CD4-positive, alpha-beta T cell treated with Interleukin-4 for 4 hours (primary cell): ENCODE measurements at regions not wholly inside any gene's neighbourhood (a gene's known extent, or its start where the extent isn't known, plus 50 kb on each side); places are given as distances from the start of the nearest gene placed in this dataset.

Experiments
- DNase-seq: peaks from one replicate; pipeline ENCODE4 v3.0.0-alpha.2; 2020

DNA sequence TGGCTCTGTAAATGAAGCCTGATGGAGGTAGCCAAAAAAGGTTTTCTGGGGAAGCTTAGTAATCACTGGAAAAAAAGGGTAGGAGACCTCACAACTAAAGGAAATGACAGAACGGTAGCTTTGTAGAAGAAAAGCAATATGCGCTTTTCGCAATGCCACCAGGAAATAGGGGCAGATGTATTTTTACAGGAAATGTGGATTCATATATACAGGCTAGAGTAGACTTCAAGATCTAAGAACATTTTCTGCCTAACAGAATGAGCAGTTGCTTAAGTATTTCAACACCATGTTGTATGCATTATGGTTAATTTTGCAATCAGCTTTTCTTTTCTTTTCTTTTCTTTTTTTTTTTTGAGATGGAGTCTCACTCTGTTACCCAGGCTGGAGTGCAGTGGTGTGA, 219.6 kb downstream of the CD83 start:
- DNase-seq = no peak

DNA sequence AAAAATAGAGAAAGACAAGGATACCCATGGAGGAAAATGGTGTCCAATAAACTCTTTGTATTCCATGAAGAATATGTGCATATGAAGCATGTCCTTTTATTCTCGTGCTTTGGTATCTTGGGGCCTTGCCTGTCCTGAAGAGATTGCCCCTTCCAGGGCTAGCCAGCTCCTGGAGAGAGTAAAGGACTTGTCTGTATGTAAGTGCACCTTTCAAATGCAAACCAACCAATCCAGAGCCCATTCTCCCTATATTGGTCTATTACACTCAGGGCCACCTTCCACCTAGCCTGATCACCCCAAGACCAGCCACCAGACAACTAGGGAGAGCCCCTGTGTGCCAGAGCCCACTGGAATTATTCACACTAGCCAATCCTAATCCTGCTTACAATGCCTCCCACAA, 221.6 kb downstream of the CD83 start:
- no peak for DNase-seq

DNA sequence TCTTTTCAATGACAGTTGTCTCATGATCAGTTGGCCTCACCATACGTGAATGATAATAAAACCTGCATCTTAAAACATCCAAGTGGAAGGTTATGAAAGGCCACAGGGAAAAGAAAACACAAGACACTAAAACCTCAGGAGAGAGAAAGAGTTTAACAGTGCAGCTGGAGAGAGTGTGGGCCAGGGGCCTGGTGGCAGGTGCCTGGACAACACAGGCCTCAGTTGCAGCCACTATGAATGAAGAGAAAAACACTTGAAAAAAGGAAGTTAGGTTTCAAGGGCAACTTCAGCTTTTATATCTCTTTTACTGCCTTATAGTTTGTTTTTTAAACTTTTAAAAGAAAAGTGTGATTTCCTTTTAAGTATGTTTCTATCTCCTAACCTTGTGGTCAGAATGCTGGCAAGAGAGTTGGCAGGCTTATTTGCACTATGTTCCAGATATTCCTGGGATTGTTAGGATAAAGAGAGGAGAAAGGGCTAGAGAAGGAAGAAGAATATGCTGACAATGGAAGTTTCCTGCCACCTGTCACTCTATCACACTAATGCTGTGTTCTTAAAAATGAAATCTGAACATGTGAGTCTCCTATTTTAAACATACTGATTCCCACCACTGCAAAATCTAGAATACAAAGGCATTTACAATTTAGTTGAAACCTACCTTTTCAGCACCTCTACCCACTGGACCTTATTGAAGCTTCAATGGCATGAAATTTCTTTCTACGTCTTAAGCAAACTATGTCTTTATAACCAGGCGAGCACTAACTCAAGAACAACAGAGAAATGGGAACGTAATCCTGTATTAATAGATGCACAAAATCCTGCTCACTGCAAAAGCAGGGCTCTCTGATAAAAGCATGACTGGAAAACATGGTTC, 222.4 kb downstream of the CD83 start:
- DNase-seq = no peak

DNA sequence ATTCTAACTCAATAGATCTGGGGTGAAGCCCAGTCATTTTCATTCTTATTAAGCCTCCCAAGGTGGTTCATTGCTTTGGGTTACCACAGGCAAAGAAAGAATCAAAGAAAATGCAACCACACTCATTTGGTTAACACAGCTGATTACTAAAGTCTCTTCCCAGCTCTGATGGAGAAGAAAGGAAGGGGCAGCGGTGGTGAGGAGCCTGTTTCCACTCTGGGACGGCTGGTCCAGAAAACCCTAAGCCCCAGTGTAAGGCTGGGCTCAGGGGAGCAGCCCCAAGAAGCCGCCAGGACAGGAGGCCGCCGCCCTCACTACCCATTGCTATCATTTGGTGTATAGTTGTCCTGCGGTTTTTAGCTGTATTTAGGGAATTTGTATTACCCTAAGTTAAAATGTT, 226.9 kb downstream of the CD83 start:
- DNase-seq = no peak

DNA sequence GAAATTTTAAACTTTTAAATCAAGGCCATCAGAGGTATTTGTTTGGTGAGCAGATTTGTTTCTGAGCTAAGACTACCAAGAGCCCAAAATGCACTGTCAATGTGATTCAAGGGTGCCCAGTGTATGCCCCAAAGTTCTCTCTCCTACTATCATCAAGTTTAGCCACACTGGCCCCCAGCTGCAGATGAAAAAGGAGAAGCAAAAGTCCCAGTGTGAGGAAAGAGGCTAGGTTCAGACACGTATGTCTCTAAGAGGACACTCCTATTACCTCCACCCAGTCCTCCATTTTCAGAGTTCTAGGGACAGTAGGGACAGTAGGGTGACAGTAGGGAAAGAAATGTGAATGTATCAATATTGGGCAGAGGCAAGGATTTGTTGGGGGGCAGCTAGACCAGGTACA, 230.8 kb downstream of the CD83 start:
- DNase-seq = no peak

DNA sequence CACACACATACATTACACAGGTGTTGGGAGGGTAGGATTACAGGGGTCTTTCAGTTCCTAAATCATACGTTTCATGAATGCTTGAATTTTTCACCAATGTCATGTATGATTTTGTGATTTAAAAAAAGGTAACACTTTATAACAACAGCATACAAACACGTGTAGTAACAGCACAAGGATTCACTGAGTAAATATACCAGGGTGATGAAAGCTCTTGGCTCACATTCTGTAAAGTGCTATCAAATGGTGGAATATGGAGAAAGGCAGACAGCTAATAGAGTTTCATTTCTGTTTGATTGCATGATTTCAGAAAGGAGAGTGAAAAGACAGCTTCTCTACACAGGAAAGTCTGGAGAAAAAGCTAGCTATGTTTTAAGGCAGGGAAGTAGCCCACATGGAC, 231.9 kb downstream of the CD83 start:
- DNase-seq = no peak

DNA sequence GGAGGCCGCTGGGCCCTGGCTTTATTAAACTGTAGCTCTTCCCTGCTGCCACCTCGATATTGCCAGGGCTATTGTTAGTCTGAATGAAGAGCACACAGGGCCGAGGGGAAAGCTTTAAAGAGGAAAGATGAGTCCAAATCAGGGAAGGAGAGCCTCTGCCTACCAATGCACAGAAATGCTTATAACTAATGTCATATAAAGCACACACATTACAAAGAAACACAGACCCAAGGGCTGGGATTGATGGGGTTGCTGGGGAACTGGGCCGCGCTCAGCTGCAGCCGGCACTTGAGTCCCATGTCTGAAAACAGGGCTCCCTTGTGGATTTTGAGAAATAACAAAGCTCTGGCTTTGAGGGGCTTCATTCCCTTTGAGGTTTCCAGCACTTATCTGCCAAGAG, 232.6 kb downstream of the CD83 start:
- DNase-seq = no peak

DNA sequence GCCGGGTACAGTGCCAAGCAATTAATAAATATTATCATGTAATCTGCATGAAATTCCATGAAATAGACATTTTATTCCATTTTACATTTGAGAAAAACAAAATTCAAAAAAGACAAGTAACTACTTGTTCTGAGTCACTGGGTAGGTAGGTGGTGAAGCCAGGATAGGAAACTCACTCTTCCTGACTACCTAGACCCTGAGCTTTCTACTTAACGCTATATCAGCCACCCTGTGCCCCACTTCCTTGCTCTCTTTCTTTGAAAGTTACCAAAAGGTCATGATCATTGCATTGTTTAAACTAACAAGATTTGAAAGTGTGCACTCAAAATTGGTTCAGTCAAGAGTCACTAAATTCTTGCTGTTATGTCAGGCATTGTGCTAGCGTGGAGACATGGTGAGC, 235.7 kb downstream of the CD83 start:
- DNase-seq = no peak

DNA sequence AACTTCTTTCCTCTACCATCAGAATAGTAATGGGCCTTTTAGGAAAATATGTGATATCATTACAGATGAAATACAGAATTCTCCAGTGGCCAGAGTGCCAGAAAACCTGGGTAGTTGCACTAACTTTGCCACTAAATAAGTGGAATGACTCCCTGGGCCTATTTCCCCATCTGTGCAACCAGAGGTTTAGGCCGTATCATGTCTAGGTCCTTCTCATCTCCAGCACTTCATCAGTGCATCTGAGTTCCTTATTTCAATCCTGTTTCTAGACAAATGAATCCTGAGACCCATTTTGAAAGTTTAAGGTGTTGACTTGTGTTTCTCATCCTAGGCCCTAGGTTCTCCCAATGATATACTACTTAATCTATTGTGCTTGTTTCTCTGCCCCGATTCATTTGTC, 236.2 kb downstream of the CD83 start:
- no peak for DNase-seq

DNA sequence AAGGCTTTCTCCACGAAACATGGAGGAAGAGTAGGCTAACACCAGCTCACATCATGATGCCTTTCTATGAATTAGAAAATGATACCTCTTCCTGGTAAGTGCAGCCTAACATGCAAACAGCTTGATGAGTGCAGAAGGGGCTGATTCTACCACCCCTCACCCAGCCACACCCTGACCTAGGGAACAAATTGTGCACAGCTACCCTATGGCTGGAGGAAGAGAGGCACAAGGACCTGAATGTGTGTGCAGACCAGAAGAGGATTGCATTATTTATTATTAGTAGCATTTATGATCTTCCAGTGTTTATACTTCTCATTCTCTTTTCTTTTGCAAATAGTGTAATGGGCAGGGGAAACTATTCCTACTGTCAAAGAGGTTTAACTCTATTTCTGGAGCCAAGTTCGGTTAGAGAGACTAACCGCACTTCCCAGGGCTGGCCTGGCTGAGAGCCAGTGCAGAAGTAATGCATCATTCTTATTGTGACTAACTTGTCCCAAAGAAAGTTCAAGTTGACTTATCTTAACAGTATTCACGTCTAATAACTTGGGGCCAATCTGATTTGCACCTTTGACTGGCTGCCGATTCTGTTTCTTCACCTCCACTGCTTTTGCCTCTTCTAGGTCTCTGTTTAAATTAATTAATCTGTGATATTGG, 237.5 kb downstream of the CD83 start:
- DNase-seq = no peak

DNA sequence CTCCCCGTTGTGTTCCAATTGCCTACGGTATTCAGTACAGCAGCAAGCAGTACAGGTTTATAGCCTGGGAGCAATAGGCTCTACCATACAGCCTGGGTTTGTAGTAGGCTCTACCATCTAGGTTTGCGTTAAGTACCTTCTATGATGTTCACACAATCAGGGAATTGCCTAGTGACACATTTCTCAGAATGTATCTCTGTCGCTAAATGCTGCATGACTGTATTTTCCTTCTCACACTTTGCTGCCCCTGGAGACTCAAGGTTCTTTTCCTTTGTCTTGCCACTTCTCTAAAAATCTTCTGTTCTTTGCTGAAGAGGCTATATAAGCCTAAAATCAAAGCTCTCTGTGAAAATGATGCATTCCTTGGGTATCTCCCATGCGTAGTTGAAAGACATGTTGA, 241.9 kb downstream of the CD83 start:
- DNase-seq = no peak

DNA sequence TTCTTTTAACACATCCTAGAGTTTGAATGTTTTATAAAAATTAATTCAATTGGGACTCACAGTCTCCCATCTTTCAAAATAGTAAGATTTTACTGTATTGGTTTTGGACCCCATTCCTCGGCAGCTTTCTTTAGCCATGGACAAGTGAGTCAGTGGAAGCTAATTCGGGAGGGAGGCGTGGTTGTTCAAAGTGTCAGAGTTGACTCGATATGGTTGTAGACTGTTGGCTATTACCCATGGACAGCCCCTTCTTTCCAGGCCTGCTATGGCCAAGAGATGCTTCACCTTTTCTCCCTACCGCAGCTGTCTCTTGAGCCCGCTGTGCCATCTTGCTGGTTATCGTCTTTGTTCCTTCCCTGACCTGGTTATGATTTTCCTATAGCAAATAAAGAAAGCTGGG, 243.0 kb downstream of the CD83 start:
- DNase-seq = no peak

DNA sequence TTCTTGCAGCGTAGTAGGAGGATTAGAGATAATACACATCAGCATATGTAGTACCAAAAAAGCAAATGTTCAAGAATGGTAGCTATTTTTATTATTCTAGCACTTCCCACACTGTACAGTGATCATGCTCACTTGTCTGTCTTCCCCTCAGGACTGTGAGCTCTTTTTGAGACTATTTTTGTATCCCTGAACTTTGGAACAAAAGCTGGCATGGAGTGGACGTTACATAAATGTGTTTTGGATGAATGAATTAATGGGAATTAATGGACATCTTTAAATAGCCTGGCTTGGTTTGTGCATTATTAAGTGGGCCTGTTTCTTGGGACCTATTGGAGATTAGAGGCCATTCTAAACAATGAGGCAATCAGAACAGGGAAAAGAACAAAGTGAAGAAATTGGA, 243.7 kb downstream of the CD83 start:
- DNase-seq = no peak

DNA sequence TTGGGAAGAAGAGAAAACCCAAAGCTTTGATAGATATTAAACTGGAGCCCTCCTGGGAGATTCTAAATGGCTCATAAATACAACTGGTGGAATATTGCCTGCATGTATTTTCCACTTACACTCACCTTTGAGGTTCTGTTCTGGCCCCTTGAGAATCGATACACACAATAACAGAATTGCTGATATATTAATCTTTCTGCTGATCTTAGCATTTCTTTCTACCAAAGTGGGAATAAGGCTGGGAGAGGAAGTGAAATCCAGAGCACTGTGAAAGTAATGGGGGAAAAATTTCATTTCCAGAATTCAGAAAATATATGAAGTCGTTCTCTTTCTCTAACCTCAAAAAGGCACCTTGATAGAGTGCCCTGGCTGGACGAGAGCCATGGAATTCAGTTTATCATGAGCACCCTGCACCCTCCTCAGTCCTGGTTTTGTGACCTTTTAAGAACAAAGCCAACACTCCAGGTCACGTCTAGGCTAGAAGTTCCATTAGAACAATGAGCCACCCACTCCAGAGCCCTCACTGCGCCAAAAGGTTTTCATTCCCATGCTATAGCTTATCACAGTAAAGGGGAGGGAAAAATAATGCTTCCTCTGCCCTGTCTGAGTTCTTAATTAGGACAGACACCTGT, 244.5 kb downstream of the CD83 start:
- no peak for DNase-seq

DNA sequence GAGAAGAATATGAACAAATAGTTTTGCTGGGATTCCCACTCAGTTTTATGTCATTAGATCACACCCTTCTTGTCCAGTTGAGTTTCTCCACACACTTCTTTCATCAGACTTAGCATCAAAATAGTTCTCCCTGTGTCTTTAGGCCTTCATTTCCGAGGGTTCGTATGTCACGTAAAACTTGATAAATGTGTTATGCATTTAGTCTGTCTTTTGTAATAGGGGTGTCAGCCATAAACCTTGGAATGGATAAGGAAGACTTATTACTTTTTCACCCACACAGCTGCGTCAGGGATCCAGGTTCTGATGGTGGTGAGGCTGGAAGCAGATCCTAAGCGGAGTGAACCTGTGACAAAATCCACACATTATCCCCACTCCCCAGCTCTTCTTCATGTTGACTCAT, 246.8 kb downstream of the CD83 start:
- DNase-seq = no peak

DNA sequence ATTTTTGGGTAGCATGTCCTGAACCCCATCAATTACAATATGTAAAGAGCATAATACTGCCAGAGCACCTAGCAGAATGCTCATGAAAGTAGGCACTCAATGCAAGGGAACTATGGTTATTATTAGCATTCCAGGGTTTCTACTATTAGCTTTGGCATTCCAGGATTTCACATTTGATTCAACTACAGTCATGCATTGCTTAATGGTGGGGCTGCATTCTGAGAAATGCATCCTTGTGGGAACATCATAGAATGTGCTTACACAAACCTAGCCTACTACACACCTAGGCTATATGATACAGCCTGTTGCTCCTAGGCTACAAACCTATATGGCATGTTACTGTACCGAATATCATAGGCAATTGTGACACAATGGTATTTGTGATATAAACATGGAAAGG, 247.8 kb downstream of the CD83 start:
- no peak for DNase-seq

DNA sequence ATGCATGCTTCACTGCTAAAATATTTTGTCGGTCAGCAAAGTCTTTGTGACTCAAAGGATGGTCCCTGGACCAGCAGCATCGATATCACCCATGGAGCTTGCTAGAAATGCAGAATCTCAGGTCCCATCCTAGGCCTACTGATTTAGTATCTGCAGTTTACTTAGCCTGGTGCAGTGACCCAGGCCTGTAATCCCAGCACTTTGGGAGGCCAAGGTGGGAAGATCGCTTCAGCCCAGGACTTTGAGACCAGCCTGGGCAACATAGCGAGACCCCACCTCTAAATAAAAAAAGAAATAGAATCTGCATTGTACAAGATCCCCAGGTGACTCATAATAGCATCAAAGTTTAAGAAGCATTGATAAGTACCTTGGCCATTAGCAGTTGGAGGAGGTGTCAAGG, 248.7 kb downstream of the CD83 start:
- no peak for DNase-seq

DNA sequence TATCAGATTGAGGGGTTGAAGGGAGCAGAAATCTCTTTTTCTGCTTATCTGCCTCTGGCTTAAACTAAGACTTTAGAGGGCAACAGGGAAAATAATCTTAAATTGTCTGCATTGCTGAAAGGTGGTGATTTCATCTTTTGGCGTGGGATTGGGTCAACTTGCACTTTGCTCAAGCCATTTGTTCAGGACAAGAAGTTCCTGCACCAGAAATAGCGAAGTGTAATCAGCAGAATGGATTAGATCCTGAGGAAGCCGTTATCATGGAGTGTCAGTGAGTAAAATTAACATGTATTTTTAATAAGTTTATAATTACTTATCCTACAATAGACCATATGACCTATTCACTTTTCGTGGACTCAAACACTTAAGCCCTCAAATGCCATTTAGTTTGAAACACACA, 249.3 kb downstream of the CD83 start:
- no peak for DNase-seq

DNA sequence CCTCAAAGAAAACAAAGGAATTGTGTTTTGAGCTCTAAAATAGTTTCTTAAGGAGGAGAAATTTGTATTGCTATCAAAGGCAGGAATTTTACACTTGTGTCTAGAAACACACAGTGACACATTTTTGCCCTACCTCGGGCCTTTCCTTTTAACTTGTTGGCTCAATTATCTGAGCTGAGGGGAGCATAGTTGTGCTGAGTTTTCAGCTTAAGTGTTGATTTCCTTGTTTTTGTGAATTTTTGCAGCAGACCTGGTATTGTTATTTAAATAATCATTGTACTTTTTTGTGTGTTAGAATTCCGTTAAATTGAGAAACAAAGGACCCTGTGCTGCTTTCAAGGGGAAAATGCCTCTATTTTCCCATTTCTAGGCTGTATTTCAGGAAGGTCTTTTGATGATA, 249.7 kb downstream of the CD83 start:
- no peak for DNase-seq

DNA sequence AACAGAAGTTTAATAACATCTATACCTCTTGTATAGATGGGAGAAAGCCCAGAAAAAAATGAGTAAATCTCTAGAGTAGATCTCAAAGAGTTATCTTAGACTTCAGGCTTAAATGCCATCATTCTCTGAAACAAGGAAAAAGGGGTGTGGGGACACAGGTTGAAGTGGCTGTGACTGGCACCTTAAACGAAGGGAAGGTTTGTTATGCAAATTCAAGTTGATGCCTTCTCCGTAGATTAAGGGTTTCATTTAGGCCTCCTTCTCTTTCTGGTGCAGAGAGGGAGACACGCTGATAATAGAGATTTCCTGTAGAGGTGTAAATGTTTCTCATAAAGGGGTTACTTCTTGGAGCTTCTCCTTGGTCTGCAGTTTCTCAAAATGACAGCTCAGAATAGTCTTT, 252.1 kb downstream of the CD83 start:
- DNase-seq = no peak

DNA sequence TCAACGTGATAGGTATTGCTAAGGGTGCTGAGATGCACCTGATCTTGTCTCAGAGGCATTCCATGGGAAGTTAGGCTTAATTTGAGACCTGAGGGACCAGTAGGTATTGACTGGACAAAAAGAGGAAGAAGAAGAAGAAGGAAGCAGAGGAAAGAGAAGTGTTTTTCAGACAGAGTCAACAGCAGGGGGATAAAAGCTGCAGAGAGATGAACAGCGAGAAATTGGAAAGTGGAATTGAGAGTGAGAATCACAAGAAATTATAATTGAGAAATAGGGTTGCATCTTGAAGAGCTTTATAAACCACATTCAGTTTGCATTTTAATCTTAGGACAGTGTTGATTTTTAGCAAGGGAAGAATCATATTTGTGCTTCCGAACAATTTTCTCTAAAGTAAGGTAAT, 254.0 kb downstream of the CD83 start:
- no peak for DNase-seq

DNA sequence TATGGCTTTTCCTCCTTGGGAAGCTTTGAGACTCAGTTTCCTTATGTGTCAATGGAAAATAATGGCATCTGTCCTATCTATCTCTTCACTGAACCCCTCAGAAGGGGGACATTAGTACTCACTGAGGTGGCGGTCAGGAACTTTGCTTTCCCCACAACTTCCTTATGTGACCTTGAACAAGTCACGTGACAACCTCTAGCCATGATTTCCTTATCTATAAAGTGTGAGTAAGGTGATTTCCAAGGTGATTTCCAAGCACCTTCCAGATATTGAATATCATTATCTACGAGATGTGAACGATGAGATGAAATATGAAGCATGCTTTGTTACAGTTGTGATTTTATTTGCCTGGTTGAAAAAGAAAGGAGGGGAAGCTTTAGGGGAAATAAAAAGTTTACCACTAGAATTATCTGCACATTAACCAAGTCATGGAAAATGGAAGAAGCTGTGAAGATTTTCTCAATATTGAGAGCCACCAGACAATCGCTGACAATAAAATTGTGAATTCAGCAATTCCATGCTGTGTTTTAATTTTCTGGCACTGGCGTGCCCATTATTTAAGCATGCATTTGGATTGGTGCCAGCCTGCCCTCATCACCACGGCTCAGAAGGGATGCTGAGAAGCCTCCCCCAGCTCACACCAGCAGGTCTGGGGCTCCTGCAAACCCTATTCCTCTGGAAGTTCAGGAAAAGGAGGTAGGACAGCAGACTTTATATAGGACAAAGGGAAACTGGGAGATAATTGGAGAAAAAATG, 255.3 kb downstream of the CD83 start:
- DNase-seq = no peak

DNA sequence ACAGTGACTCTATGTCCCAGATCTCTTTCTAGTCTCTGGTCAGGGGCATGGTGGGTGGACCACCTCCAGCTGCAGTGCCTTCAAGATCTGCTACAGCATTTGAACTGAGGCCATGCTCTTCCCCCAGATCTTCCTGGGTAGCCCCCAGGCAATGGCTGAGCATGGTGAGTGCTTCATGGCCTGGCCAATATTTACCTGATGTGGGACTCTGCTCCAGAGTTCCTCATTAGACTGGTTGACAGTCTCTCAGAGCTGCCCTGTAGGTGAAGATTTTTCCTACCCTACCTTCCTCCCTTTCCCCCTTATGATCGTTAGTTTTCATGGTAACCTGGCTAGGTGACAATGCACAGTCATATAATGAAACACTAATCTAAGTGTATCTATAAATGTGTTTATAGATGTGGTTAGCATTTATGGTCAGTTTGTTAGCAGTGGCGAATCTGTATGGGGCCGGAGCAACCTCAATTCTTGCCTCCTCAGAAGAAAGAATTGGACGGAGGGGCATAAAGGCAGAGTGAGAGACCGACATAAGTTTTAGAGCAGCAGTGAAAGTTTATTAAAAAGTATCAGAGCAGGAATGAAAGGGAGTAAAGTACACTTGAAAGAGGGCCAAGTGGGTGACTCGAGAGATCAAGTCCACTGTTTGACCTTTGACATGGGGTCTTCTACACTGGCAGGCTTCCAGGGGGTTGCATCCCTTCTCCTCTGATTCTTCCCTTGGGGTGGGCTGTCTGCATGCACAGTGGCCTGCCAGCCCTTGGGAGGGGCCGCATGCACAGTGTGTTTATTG, 256.3 kb downstream of the CD83 start:
- DNase-seq = no peak
